Esophagus squamous epithelium (tissue), 4 donors: ENCODE measurements at regions not wholly inside any gene's neighbourhood (a gene's known extent, or its start where the extent isn't known, plus 50 kb on each side); places are given as distances from the start of the nearest gene placed in this dataset.

Source experiments
- CTCF ChIP-seq, 6 experiments: fragments of 450-650 bp in 4 of 6; fragments of 200-600 bp in 2 of 6; sonication (generic) in 2 of 6; IDR thresholded peaks; one replicate each; pipeline ENCODE4 v1.5.1; 2016 to 2019; ENCODE audit warnings: antibody characterized with exemption in 6 of 6, mild to moderate bottlenecking in 4 of 6, moderate library complexity in 4 of 6
- POLR2A ChIP-seq, 4 donors: fragments of 450-650 bp; IDR thresholded peaks; one replicate each; pipeline ENCODE4 v1.6.1; 2017; ENCODE audit warnings: antibody characterized with exemption in 4 of 4, mild to moderate bottlenecking in 4 of 4, moderate library complexity in 3 of 4

- TF ChIP-seq CTCF (IDR thresholded peaks at IDR 0.05) = no peak
- no peak for TF ChIP-seq POLR2A (IDR thresholded peaks at IDR 0.05)
Observed at GRCh38 chr5:58153255-58153654, 306.6 kb downstream of the PLK2 start.
